ENCODE measurements at regions not wholly inside any gene's neighbourhood (a gene's known extent, or its start where the extent isn't known, plus 50 kb on each side); places are given as distances from the start of the nearest gene placed in this dataset.

- POLR2A ChIA-PET = interaction anchor here (1.0 to 3.4 kb wide), 4 partner anchors 18 to 279 kb away, joined by 4 to 30 read pairs (median 14); no protein-coding TSS in a partner anchor
- Histone ChIP-seq H2AFZ (ENCODE audit: low read length) (peak overlapping the region; percentile 93), H3K9me3 (ENCODE audit: low read length) (no peaks in the 10 kb centered on the region), H3K9ac (ENCODE audit: insufficient read depth, low read depth, low read length) (no peak overlapping the region), H3K27me3 (ENCODE audit: control insufficient read depth in 1 of 2, insufficient read depth in 2 of 2, low read length in 2 of 2) (no peaks in the 10 kb centered on the region), H3K27ac (ENCODE audit: extremely low read length, insufficient read depth, low read length) (no peak overlapping the region), H3K4me3 (replicated peaks in 1 of 3; ENCODE audit: insufficient read depth in 1 of 3, low read depth in 2 of 3, low read length in 3 of 3) (no peak overlapping the region), H3K79me2 (ENCODE audit: insufficient read depth, low read length) (no peaks in the 10 kb centered on the region), H3K36me3 (replicated peaks in 1 of 2; ENCODE audit: control insufficient read depth in 1 of 2, insufficient read depth in 2 of 2, low read length in 2 of 2) (no peaks in the 10 kb centered on the region), H3K4me2 (ENCODE audit: low read depth, low read length) (no peak overlapping the region), H3K4me1 (ENCODE audit: insufficient read depth, low read length) (peaks cover 49% of the 10 kb centered on the region), H4K20me1 (ENCODE audit: insufficient read depth, low read length) (no peaks in the 10 kb centered on the region)
- no TSS peak for BruUV-seq (replicated peaks)
- DNase-seq (ENCODE audit: low spot score) (no peak), FAIRE-seq (no peak), ATAC-seq (no peak)
- intact Hi-C loops (cut with micrococcal nuclease; ENCODE audit: unreplicated experiment) (loop anchor here (2.0 kb wide), 1 partner anchor 108 kb away; no protein-coding TSS in a partner anchor), in situ Hi-C loops (cut with HindIII; ENCODE audit: extremely low pct_ligation_motif_present, low pct_unique_long_range_greater_than_20kb) (loop anchor here (5.0 kb wide), 2 partner anchors 44 to 284 kb away; no protein-coding TSS in a partner anchor)
- 86% methylated on average over 4 of the region's 4 CpGs for WGBS (ENCODE audit: low lambda C conversion rate)
- CTCF ChIA-PET (ENCODE audit: low intra/inter-chr PET ratio, low total read pairs) = interaction anchor here (5.9 kb wide), 1 partner anchor 44 kb away, joined by 85 read pairs; no protein-coding TSS in a partner anchor
- TF ChIP-seq ZNF768 (CRISPR knock-in tag; IDR thresholded peaks at IDR 0.05) = no peak
- TF ChIP-seq ZSCAN22 (CRISPR knock-in tag; IDR thresholded peaks at IDR 0.05) = no peak
- no peak for TF ChIP-seq SMAD9 (CRISPR knock-in tag; IDR thresholded peaks at IDR 0.05)
- no peak for TF ChIP-seq HBP1 (CRISPR knock-in tag; IDR thresholded peaks at IDR 0.05; ENCODE audit: low read depth)
- TF ChIP-seq MAFK (conservative IDR thresholded peaks at IDR 0.05 in 1 of 2, IDR thresholded peaks at IDR 0.05 in 1 of 2; ENCODE audit: low read length in 2 of 2) = no peak
- TF ChIP-seq PLRG1 (conservative IDR thresholded peaks at IDR 0.05) = no peak
- no peak for TF ChIP-seq ZNF512 (CRISPR knock-in tag; IDR thresholded peaks at IDR 0.05)
- TF ChIP-seq ZNF460 (CRISPR knock-in tag; IDR thresholded peaks at IDR 0.05; ENCODE audit: borderline replicate concordance) = no peak
- no peak for TF ChIP-seq SMAD3 (CRISPR knock-in tag; IDR thresholded peaks at IDR 0.05)
- no peak for TF ChIP-seq KAT2B (IDR thresholded peaks at IDR 0.05; ENCODE audit: borderline replicate concordance, low read depth, low read length)
- TF ChIP-seq ZBTB26 (CRISPR knock-in tag; IDR thresholded peaks at IDR 0.05; ENCODE audit: borderline replicate concordance) = no peak
- no peak for TF ChIP-seq ZIK1 (CRISPR knock-in tag; IDR thresholded peaks at IDR 0.05; ENCODE audit: borderline replicate concordance, low read depth)
- no peak for TF ChIP-seq EED (CRISPR knock-in tag; IDR thresholded peaks at IDR 0.05)
- TF ChIP-seq ZNF225 (CRISPR knock-in tag; IDR thresholded peaks at IDR 0.05) = no peak
- no peak for TF ChIP-seq LBX2 (CRISPR knock-in tag; IDR thresholded peaks at IDR 0.05; ENCODE audit: borderline replicate concordance)
- no peak for TF ChIP-seq SNAPC4 (CRISPR knock-in tag; IDR thresholded peaks at IDR 0.05)
Measured at GRCh38 chr12:3992945-3993344, 119.7 kb upstream of the PARP11 start.
